Adipocyte (in vitro differentiated cells): ENCODE measurements at regions not wholly inside any gene's neighbourhood (a gene's known extent, or its start where the extent isn't known, plus 50 kb on each side); places are given as distances from the start of the nearest gene placed in this dataset.
A peak's percentile ranks its signal among the peaks of the same experiment; 100 is the strongest.
"Not testable (repeated sequence)": the region's sequence is repeated elsewhere in the genome, so short reads cannot be mapped to it uniquely, and the experiment has no call there.

ENCODE experiments used
- DNase-seq: peaks from one replicate; pipeline ENCODE4 v3.0.0-alpha.2; 2015; ENCODE audit warnings: low read depth
- H3K27me3 ChIP-seq: replicated peaks from 2 replicates; pipeline ENCODE4 v1.7.0; 2013; ENCODE audit warnings: mild to moderate bottlenecking, low read length, moderate library complexity; ENCODE audit not compliant: control insufficient read depth, insufficient read depth
- H3K36me3 ChIP-seq: 2 replicates; pipeline ENCODE4 v1.7.0; 2013; ENCODE audit warnings: low read length, mild to moderate bottlenecking, moderate library complexity; ENCODE audit not compliant: control insufficient read depth, insufficient read depth, severe bottlenecking
- H3K4me1 ChIP-seq: 2 replicates; pipeline ENCODE4 v1.7.0; 2013; ENCODE audit warnings: mild to moderate bottlenecking, low read length, moderate library complexity; ENCODE audit not compliant: control insufficient read depth, insufficient read depth
- H3K4me3 ChIP-seq: 2 replicates; pipeline ENCODE4 v1.7.0; 2013; ENCODE audit warnings: mild to moderate bottlenecking, low read length, moderate library complexity
- H3K9ac ChIP-seq: 2 replicates; pipeline ENCODE4 v1.7.0; 2013; ENCODE audit warnings: mild to moderate bottlenecking, low read length, moderate library complexity
- H3K9me3 ChIP-seq: 2 replicates; pipeline ENCODE4 v1.7.0; 2013; ENCODE audit warnings: mild to moderate bottlenecking, low read length, moderate library complexity; ENCODE audit not compliant: control insufficient read depth

GRCh38 chr18:8882632-8883408 is 177.5 kb downstream of the MTCL1 start:
- Histone ChIP-seq H3K4me3 (no peak overlapping the region), H3K9me3 (no peaks in the 10 kb centered on the region), H3K27me3 (no peaks in the 10 kb centered on the region), H3K4me1 (no peaks in the 10 kb centered on the region), H3K9ac (no peak overlapping the region), H3K36me3 (no peaks in the 10 kb centered on the region)
- no peak for DNase-seq

- Histone ChIP-seq H3K9me3 (no peaks in the 10 kb centered on the region), H3K4me3 (no peak overlapping the region), H3K27me3 (no peaks in the 10 kb centered on the region), H3K9ac (no peak overlapping the region), H3K4me1 (no peaks in the 10 kb centered on the region), H3K36me3 (no peaks in the 10 kb centered on the region)
- DNase-seq: no peak
Measured at GRCh38 chr18:8883409-8883668, 178.0 kb downstream of the MTCL1 start.

GRCh38 chr18:8887877-8888276 is 182.5 kb downstream of the MTCL1 start:
- not testable (repeated sequence) for H3K36me3 ChIP-seq, DNase-seq, H3K9ac ChIP-seq, H3K4me3 ChIP-seq, H3K9me3 ChIP-seq, H3K27me3 ChIP-seq
- H3K4me1 ChIP-seq: peaks cover 15% of the 10 kb centered on the region

GRCh38 chr18:8889489-8889888 is 184.1 kb downstream of the MTCL1 start:
- no peaks in the 10 kb centered on the region for H3K36me3 ChIP-seq
- no peaks in the 10 kb centered on the region for H3K9me3 ChIP-seq
- H3K4me1 ChIP-seq: peaks cover 15% of the 10 kb centered on the region
- DNase-seq: peak; percentile 51
- H3K27me3 ChIP-seq: no peaks in the 10 kb centered on the region
- H3K4me3 ChIP-seq: no peak overlapping the region
- no peak overlapping the region for H3K9ac ChIP-seq

DNA sequence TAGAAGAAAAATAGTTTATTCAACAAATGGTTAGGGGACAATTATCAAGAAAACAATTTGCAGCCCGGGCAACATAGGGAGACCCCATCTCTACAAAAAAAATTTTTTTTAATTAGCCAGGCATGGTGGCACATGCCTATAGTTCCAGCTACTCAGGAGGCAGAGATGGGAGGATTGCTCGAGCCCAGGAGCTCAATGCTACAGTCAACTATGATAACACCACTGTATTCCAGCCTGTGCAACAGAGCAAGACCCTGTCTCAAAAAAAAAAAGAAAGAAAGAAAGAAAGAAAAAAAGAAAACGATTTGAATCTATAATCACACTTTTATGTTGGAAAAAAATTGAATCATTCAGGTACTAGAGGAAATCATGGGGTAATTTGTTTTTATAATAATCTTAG is 185.1 kb downstream of the MTCL1 start:
- H3K4me3 ChIP-seq, H3K27me3 ChIP-seq, H3K9me3 ChIP-seq, H3K9ac ChIP-seq, DNase-seq, H3K36me3 ChIP-seq: not testable (repeated sequence)
- H3K4me1 ChIP-seq: peaks cover 15% of the 10 kb centered on the region

DNA sequence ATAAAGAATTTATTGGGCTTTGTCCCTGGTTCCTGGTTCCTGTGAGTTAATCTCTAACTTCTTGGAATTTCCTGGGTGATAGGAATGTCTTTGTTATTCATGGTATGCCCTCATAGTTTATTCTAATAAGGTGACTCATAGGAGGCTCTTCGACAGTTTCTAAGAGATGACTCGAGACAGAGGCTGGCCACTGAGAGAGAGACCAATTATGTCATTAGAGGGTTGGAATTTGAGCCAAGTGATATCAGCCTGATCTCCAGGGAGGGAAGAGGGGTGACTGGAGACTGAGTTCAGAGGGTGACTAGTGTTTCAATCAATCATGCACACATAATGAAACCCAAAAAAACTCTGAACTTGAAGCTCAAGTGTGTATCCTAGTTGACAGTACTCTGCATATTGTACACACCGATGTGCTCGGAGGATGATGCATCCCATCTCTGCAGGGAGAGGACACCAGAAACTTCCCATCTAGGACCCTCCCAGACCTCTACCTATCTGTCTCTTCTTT is 185.7 kb downstream of the MTCL1 start:
- DNase-seq: peak; percentile 84
- H3K4me3 ChIP-seq: no peak overlapping the region
- H3K27me3 ChIP-seq: no peaks in the 10 kb centered on the region
- peaks cover 15% of the 10 kb centered on the region for H3K4me1 ChIP-seq
- H3K36me3 ChIP-seq: no peaks in the 10 kb centered on the region
- H3K9me3 ChIP-seq: peaks cover under 1% of the 10 kb centered on the region
- no peak overlapping the region for H3K9ac ChIP-seq

DNA sequence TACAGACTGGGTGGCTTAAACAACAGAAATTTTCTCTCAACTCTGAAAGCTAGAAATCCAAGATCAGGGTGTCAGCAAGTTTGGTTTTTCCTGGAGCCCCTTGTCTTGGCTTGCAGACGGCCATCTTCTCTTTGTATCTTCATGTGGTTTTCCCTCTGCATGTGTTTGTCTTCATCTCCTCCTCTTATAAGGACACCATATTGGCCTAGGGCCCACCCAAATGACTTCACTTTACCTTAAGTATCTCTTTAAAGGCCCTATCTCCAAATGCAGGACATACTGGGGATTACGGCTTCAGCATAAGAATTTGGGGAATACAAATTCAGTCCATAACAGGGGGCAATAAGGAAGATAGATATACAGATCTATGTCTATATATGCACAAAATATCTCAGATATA is 187.9 kb downstream of the MTCL1 start:
- Histone ChIP-seq H3K9ac (no peak overlapping the region), H3K27me3 (no peaks in the 10 kb centered on the region), H3K36me3 (no peaks in the 10 kb centered on the region), H3K9me3 (peaks cover 8% of the 10 kb centered on the region), H3K4me3 (no peak overlapping the region), H3K4me1 (peaks cover 15% of the 10 kb centered on the region)
- DNase-seq: no peak

GRCh38 chr18:8893628-8894231 is 188.4 kb downstream of the MTCL1 start:
- DNase-seq: no peak
- H3K9ac ChIP-seq: no peak overlapping the region

DNA sequence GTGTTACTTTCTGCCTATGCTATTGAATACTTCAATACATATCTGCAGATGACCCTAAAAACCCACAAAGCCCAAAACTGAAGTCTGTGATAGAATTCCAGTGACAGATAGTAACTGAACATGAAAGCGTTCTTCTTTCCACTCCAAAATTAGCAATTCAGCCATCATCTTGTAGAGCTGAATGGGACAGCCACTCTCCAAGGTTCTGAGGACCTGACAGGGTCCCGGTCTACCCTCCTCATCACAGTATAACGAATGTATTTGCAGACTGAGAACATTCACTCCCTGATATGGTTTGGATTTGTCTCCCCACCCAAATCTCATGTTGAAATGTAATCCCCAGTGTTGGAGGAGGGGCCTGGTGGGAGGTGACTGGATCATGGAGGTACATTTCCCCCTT is 189.5 kb downstream of the MTCL1 start:
- Histone ChIP-seq H3K9ac (no peak overlapping the region), H3K27me3 (no peaks in the 10 kb centered on the region), H3K4me1 (peaks cover 11% of the 10 kb centered on the region), H3K36me3 (no peaks in the 10 kb centered on the region), H3K4me3 (no peak overlapping the region), H3K9me3 (peaks cover 8% of the 10 kb centered on the region)
- DNase-seq: no peak

More at GRCh38 chr18:8893628-8894231, 188.4 kb downstream of the MTCL1 start:
- Histone ChIP-seq H3K27me3 (no peaks in the 10 kb centered on the region), H3K9me3 (peaks cover 8% of the 10 kb centered on the region), H3K4me1 (peaks cover 15% of the 10 kb centered on the region), H3K4me3 (no peak overlapping the region), H3K36me3 (no peaks in the 10 kb centered on the region)

GRCh38 chr18:8895341-8895740 is 190.0 kb downstream of the MTCL1 start:
- Histone ChIP-seq H3K4me1 (peaks cover 10% of the 10 kb centered on the region), H3K9ac (no peak overlapping the region), H3K4me3 (no peak overlapping the region), H3K9me3 (peaks cover 10% of the 10 kb centered on the region), H3K36me3 (no peaks in the 10 kb centered on the region), H3K27me3 (no peaks in the 10 kb centered on the region)
- no peak for DNase-seq

GRCh38 chr18:8895987-8896619 is 190.7 kb downstream of the MTCL1 start:
- Histone ChIP-seq H3K27me3 (no peaks in the 10 kb centered on the region), H3K36me3 (no peaks in the 10 kb centered on the region), H3K9me3 (peaks cover 14% of the 10 kb centered on the region), H3K4me1 (peaks cover 3% of the 10 kb centered on the region), H3K9ac (no peak overlapping the region), H3K4me3 (peak overlapping the region; percentile 24)
- peak; percentile 45 for DNase-seq
